ENCODE measurements at regions not wholly inside any gene's neighbourhood (a gene's known extent, or its start where the extent isn't known, plus 50 kb on each side); places are given as distances from the start of the nearest gene placed in this dataset.

DNA sequence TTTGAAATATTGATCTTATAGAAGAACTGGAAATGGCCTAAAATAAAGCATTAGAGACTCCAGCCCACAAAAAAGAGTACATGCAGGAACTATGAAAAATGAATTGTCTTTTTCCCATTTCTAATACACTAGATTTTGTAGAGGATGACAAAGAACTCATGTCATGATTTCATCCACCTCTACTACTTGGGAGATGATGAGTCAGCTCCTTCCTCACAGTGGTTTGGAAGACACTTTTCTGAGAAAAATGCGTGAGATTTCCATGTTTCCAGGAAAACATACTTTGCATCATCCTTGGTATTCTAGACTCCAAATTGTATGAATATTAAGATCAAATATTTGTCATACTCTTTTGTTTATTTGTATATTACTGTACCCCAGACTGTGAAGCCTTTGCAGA is 500.5 kb downstream of the FAM181B start:
- H3K27ac ChIP-seq (replicated peaks): no peak overlapping the region
- DNase-seq (ENCODE audit: low read depth in 1 of 2, low spot score in 1 of 2): no peak
- H3K27me3 ChIP-seq (ENCODE audit: insufficient read depth, poor library complexity, severe bottlenecking): no peaks in the 10 kb centered on the region
- H3K4me3 ChIP-seq (replicated peaks; ENCODE audit: insufficient read depth, low read length): no peak overlapping the region
- TF ChIP-seq, protein P1, sequence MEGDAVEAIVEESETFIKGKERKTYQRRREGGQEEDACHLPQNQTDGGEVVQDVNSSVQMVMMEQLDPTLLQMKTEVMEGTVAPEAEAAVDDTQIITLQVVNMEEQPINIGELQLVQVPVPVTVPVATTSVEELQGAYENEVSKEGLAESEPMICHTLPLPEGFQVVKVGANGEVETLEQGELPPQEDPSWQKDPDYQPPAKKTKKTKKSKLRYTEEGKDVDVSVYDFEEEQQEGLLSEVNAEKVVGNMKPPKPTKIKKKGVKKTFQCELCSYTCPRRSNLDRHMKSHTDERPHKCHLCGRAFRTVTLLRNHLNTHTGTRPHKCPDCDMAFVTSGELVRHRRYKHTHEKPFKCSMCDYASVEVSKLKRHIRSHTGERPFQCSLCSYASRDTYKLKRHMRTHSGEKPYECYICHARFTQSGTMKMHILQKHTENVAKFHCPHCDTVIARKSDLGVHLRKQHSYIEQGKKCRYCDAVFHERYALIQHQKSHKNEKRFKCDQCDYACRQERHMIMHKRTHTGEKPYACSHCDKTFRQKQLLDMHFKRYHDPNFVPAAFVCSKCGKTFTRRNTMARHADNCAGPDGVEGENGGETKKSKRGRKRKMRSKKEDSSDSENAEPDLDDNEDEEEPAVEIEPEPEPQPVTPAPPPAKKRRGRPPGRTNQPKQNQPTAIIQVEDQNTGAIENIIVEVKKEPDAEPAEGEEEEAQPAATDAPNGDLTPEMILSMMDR (IDR thresholded peaks at IDR 0.05; ENCODE audit: insufficient read depth, low read length): no peak
- no peak for TF ChIP-seq POLR2AphosphoS5 (IDR thresholded peaks at IDR 0.05; ENCODE audit: low read depth)
- no peak for TF ChIP-seq GABPA (IDR thresholded peaks at IDR 0.05; ENCODE audit: low read depth)
- TF ChIP-seq, protein P2, sequence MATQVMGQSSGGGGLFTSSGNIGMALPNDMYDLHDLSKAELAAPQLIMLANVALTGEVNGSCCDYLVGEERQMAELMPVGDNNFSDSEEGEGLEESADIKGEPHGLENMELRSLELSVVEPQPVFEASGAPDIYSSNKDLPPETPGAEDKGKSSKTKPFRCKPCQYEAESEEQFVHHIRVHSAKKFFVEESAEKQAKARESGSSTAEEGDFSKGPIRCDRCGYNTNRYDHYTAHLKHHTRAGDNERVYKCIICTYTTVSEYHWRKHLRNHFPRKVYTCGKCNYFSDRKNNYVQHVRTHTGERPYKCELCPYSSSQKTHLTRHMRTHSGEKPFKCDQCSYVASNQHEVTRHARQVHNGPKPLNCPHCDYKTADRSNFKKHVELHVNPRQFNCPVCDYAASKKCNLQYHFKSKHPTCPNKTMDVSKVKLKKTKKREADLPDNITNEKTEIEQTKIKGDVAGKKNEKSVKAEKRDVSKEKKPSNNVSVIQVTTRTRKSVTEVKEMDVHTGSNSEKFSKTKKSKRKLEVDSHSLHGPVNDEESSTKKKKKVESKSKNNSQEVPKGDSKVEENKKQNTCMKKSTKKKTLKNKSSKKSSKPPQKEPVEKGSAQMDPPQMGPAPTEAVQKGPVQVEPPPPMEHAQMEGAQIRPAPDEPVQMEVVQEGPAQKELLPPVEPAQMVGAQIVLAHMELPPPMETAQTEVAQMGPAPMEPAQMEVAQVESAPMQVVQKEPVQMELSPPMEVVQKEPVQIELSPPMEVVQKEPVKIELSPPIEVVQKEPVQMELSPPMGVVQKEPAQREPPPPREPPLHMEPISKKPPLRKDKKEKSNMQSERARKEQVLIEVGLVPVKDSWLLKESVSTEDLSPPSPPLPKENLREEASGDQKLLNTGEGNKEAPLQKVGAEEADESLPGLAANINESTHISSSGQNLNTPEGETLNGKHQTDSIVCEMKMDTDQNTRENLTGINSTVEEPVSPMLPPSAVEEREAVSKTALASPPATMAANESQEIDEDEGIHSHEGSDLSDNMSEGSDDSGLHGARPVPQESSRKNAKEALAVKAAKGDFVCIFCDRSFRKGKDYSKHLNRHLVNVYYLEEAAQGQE (IDR thresholded peaks at IDR 0.05; ENCODE audit: insufficient replicate concordance, low read depth): no peak
- TF ChIP-seq SPI1 (IDR thresholded peaks at IDR 0.05; ENCODE audit: borderline replicate concordance, low read depth): no peak

DNA sequence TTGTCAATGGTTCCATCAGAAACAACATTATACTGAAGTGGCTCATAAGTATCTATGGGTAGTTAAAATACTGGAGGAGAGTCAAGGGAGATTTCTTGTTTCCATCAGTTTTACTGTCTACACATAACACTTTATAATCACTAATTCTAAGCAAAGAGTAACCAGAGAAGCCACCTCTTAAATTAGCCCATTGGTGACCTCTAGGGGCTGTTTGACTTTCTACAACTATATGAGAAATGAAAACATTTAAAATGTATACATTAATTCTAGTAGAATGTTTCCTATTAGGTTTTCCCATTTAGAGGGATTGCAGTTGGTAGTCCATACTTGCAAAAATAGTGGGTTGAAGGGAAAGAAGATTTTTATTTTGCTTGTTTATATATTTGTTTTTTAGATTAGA is 504.3 kb downstream of the FAM181B start:
- H3K27me3 ChIP-seq (ENCODE audit: insufficient read depth, poor library complexity, severe bottlenecking): no peaks in the 10 kb centered on the region
- H3K4me3 ChIP-seq (replicated peaks; ENCODE audit: insufficient read depth, low read length): no peak overlapping the region
- TF ChIP-seq, protein P1 (IDR thresholded peaks at IDR 0.05; ENCODE audit: insufficient read depth, low read length): no peak
- TF ChIP-seq POLR2AphosphoS5 (IDR thresholded peaks at IDR 0.05; ENCODE audit: low read depth): no peak
- TF ChIP-seq, protein P2 (IDR thresholded peaks at IDR 0.05; ENCODE audit: insufficient replicate concordance, low read depth): no peak
- no peak for TF ChIP-seq GABPA (IDR thresholded peaks at IDR 0.05; ENCODE audit: low read depth)
- TF ChIP-seq SPI1 (IDR thresholded peaks at IDR 0.05; ENCODE audit: borderline replicate concordance, low read depth): no peak
- no peak overlapping the region for H3K27ac ChIP-seq (replicated peaks)
- no peak for DNase-seq (ENCODE audit: low read depth in 1 of 2, low spot score in 1 of 2)

DNA sequence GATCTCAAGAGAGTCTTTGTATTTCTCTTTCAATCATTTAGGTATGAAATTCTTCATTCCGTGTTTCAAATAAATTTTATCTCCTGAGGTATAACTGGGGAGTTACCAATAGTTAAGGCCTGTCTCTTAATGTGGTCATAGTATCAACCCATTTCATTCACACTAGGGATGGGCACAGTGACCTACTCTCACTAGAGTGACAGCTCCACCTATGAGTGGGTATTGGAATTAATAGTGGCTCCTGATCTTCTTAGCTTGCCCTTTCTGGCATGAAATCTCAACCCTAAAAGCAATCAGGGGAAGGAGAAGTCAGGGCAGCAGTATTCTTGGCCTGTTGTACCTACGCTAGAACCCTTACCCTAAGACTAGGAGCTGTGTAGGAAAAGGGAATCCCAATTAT is 507.7 kb downstream of the FAM181B start:
- Histone ChIP-seq H3K4me3 (replicated peaks; ENCODE audit: insufficient read depth, low read length) (no peak overlapping the region), H3K27me3 (ENCODE audit: insufficient read depth, poor library complexity, severe bottlenecking) (no peaks in the 10 kb centered on the region), H3K27ac (replicated peaks) (no peak overlapping the region)
- no peak for DNase-seq (ENCODE audit: low read depth in 1 of 2, low spot score in 1 of 2)
- TF ChIP-seq POLR2AphosphoS5 (IDR thresholded peaks at IDR 0.05; ENCODE audit: low read depth) (no peak), SPI1 (IDR thresholded peaks at IDR 0.05; ENCODE audit: borderline replicate concordance, low read depth) (no peak), GABPA (IDR thresholded peaks at IDR 0.05; ENCODE audit: low read depth) (no peak)
- TF ChIP-seq, protein P1 (IDR thresholded peaks at IDR 0.05; ENCODE audit: insufficient read depth, low read length): no peak
- TF ChIP-seq, protein P2 (IDR thresholded peaks at IDR 0.05; ENCODE audit: insufficient replicate concordance, low read depth): no peak

All from HL-60 (cell line).